CD4-positive, alpha-beta T cell treated with Interleukin-4 for 1 hour (primary cell): ENCODE measurements at regions not wholly inside any gene's neighbourhood (a gene's known extent, or its start where the extent isn't known, plus 50 kb on each side); places are given as distances from the start of the nearest gene placed in this dataset.

Source experiments
- DNase-seq, 2 donors: peaks; one replicate each; pipeline ENCODE4 v3.0.0-alpha.2; 2020 to 2022

DNA sequence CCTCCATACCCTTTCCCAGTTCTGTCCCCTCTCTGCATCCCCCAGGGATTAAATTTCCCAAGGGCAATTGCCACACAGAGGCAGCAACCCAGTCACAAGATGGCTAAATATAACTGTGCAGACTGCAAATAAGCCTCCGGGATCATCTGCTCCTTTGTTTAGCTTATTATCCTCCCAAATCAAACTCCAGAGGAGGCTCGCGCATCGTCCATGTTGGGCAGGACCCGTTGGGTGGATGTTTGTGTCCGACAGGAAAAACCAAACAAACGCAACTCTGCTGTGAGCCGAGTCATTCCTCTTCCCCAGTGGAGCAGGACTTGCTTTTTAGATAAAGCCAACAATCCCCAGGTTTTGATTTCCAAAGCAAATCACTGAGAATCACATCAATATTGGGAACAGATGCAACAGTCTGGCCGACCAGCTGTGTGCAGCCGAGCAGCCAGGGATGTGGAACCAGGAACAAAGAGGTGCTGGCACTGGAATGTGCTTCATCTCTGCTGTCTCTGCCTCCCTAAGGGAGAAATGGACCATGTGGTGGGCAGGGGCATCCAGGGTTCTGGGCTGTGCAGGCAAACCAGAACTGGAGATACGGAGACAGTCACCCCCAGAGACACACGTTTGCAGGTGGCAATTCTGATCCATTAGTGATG, 89.8 kb downstream of the PTTG1 start:
- no peak for DNase-seq
